Astrocyte (in vitro differentiated cells and primary cell): ENCODE measurements at regions not wholly inside any gene's neighbourhood (a gene's known extent, or its start where the extent isn't known, plus 50 kb on each side); places are given as distances from the start of the nearest gene placed in this dataset.

Experiments
- DNase-seq: peaks from one replicate; pipeline ENCODE4 v3.0.0-alpha.2; 2010; ENCODE audit warnings: low read depth
- FAIRE-seq: peaks from 2 replicates; lab custom pipeline; 2011; peaks lifted over from hg19 to GRCh38; lab: Jason Lieb, UNC
- H2AFZ ChIP-seq: 2 replicates; pipeline ENCODE4 v1.6.0; 2012; ENCODE audit warnings: low read depth, low read length, inconsistent platforms
- H3K27ac ChIP-seq: 2 replicates; pipeline ENCODE4 v1.5.1; 2011; ENCODE audit warnings: low read depth, low read length, inconsistent platforms
- H3K27me3 ChIP-seq: 2 replicates; pipeline ENCODE4 v1.6.0; 2011; ENCODE audit warnings: low read length, inconsistent platforms; ENCODE audit not compliant: insufficient read depth
- H3K36me3 ChIP-seq: 2 replicates; pipeline ENCODE4 v1.5.1; 2011; ENCODE audit warnings: low read length, inconsistent platforms; ENCODE audit not compliant: insufficient read depth
- H3K4me1 ChIP-seq: 2 replicates; pipeline ENCODE4 v1.5.1; 2011; ENCODE audit warnings: low read length, inconsistent platforms; ENCODE audit not compliant: insufficient read depth
- H3K4me2 ChIP-seq: 2 replicates; pipeline ENCODE4 v1.6.0; 2012; ENCODE audit warnings: low read length, inconsistent platforms
- H3K4me3 ChIP-seq: 2 replicates; pipeline ENCODE4 v1.5.1; 2011; ENCODE audit warnings: low read depth, mild to moderate bottlenecking, low read length, inconsistent platforms; ENCODE audit not compliant: insufficient read depth
- H3K79me2 ChIP-seq: 2 replicates; pipeline ENCODE4 v1.6.0; 2012; ENCODE audit warnings: mild to moderate bottlenecking, low read length, inconsistent platforms; ENCODE audit not compliant: insufficient read depth
- H3K9ac ChIP-seq: 2 replicates; pipeline ENCODE4 v1.6.0; 2012; ENCODE audit warnings: mild to moderate bottlenecking, low read length, inconsistent platforms
- H3K9me3 ChIP-seq: 2 replicates; pipeline ENCODE4 v1.5.1; 2012; ENCODE audit warnings: low read depth, mild to moderate bottlenecking, low read length, inconsistent platforms; ENCODE audit not compliant: insufficient read depth
- H4K20me1 ChIP-seq: 2 replicates; pipeline ENCODE4 v1.6.0; 2012; ENCODE audit warnings: low read length, inconsistent platforms; ENCODE audit not compliant: insufficient read depth
- H3K27ac Mint-ChIP-seq: one replicate; pipeline ENCODE4 v1.8.0; 2021; ENCODE audit warnings: mild to moderate bottlenecking, mixed read lengths; ENCODE audit not compliant: unreplicated experiment
- H3K27me3 Mint-ChIP-seq: one replicate; pipeline ENCODE4 v1.8.0; 2021; ENCODE audit warnings: low read depth, mixed read lengths; ENCODE audit not compliant: unreplicated experiment
- H3K36me3 Mint-ChIP-seq: one replicate; pipeline ENCODE4 v1.8.0; 2021; ENCODE audit warnings: low read depth, mixed read lengths; ENCODE audit not compliant: unreplicated experiment
- H3K4me1 Mint-ChIP-seq: one replicate; pipeline ENCODE4 v1.8.0; 2021; ENCODE audit warnings: low read depth, mixed read lengths; ENCODE audit not compliant: unreplicated experiment
- H3K4me3 Mint-ChIP-seq: one replicate; pipeline ENCODE4 v1.8.0; 2021; ENCODE audit warnings: mild to moderate bottlenecking, moderate library complexity, mixed read lengths; ENCODE audit not compliant: unreplicated experiment
- H3K9me3 Mint-ChIP-seq: one replicate; pipeline ENCODE4 v1.8.0; 2021; ENCODE audit warnings: mild to moderate bottlenecking, mixed read lengths; ENCODE audit not compliant: unreplicated experiment
- CTCF ChIP-seq: IDR thresholded peaks from 2 replicates; pipeline ENCODE4 v1.5.1; 2011; ENCODE audit warnings: low read depth, mild to moderate bottlenecking, inconsistent platforms, low read length, moderate library complexity; ENCODE audit not compliant: insufficient read depth
- EZH2 ChIP-seq: IDR thresholded peaks from 2 replicates; pipeline ENCODE4 v1.6.1; 2012; ENCODE audit warnings: mild to moderate bottlenecking, low read length, inconsistent platforms; ENCODE audit not compliant: insufficient read depth

GRCh38 chr20:22800129-22800528 is 215.8 kb upstream of the FOXA2 start:
- no peak for DNase-seq
- peaks cover 19% of the 10 kb centered on the region for H3K4me1 ChIP-seq
- no peaks in the 10 kb centered on the region for H3K27me3 ChIP-seq
- Mint-ChIP-seq H3K27ac (no peak overlapping the region), H3K4me3 (no peak overlapping the region), H3K9me3 (no peaks in the 10 kb centered on the region), H3K4me1 (peaks cover 24% of the 10 kb centered on the region), H3K27me3 (peaks cover 11% of the 10 kb centered on the region), H3K36me3 (peaks cover 3% of the 10 kb centered on the region)
- no peak for FAIRE-seq
- no peak overlapping the region for H3K4me2 ChIP-seq
- H3K9me3 ChIP-seq, result no peaks in the 10 kb centered on the region
- H2AFZ ChIP-seq, result no peak overlapping the region
- H3K4me3 ChIP-seq, result no peak overlapping the region
- H3K36me3 ChIP-seq, result no peaks in the 10 kb centered on the region
- no peak overlapping the region for H3K27ac ChIP-seq
- TF ChIP-seq EZH2 (no peak), CTCF (no peak)
- no peaks in the 10 kb centered on the region for H3K79me2 ChIP-seq
- H3K9ac ChIP-seq, result no peak overlapping the region
- H4K20me1 ChIP-seq, result no peaks in the 10 kb centered on the region

- Histone ChIP-seq H3K36me3 (no peaks in the 10 kb centered on the region), H3K4me2 (no peak overlapping the region), H3K27me3 (no peaks in the 10 kb centered on the region), H3K9ac (no peak overlapping the region), H4K20me1 (no peaks in the 10 kb centered on the region), H3K79me2 (no peaks in the 10 kb centered on the region), H3K27ac (no peak overlapping the region), H3K4me3 (no peak overlapping the region), H3K9me3 (no peaks in the 10 kb centered on the region), H2AFZ (no peak overlapping the region), H3K4me1 (peaks cover 8% of the 10 kb centered on the region)
- Mint-ChIP-seq H3K27ac (no peak overlapping the region), H3K36me3 (peaks cover 3% of the 10 kb centered on the region), H3K4me3 (no peak overlapping the region), H3K27me3 (peaks cover 13% of the 10 kb centered on the region), H3K9me3 (no peaks in the 10 kb centered on the region), H3K4me1 (peaks cover 14% of the 10 kb centered on the region)
- DNase-seq (no peak), FAIRE-seq (no peak)
- no peak for TF ChIP-seq CTCF
- TF ChIP-seq EZH2, result no peak
These were observed 217.2 kb upstream of the FOXA2 start for GRCh38 chr20:22801528-22801927.

- no peak for FAIRE-seq
- no peak for TF ChIP-seq CTCF
- no peak for TF ChIP-seq EZH2
- no peaks in the 10 kb centered on the region for H3K79me2 ChIP-seq
- H3K4me2 ChIP-seq, result no peak overlapping the region
- H3K27me3 Mint-ChIP-seq, result peaks cover 13% of the 10 kb centered on the region
- no peaks in the 10 kb centered on the region for H3K9me3 ChIP-seq
- no peaks in the 10 kb centered on the region for H3K9me3 Mint-ChIP-seq
- no peak overlapping the region for H2AFZ ChIP-seq
- no peaks in the 10 kb centered on the region for H3K27me3 ChIP-seq
- H3K9ac ChIP-seq, result no peak overlapping the region
- H3K36me3 ChIP-seq, result no peaks in the 10 kb centered on the region
- DNase-seq, result no peak
- H3K4me1 Mint-ChIP-seq, result peaks cover 7% of the 10 kb centered on the region
- H3K27ac ChIP-seq, result no peak overlapping the region
- peaks cover 3% of the 10 kb centered on the region for H3K36me3 Mint-ChIP-seq
- no peak overlapping the region for H3K4me3 ChIP-seq
- H3K27ac Mint-ChIP-seq, result no peak overlapping the region
- H3K4me3 Mint-ChIP-seq, result no peak overlapping the region
- H4K20me1 ChIP-seq, result no peaks in the 10 kb centered on the region
- peaks cover 1% of the 10 kb centered on the region for H3K4me1 ChIP-seq
These were observed 217.9 kb upstream of the FOXA2 start for GRCh38 chr20:22802296-22802695.
